Subcutaneous abdominal adipose tissue (tissue), 5 donors: ENCODE measurements at regions not wholly inside any gene's neighbourhood (a gene's known extent, or its start where the extent isn't known, plus 50 kb on each side); places are given as distances from the start of the nearest gene placed in this dataset.

ENCODE experiments used
- H3K27ac ChIP-seq: one replicate; pipeline ENCODE4 v1.7.0; 2013; ENCODE audit warnings: low read depth, mild to moderate bottlenecking, inconsistent platforms, low read length, moderate library complexity
- H3K27me3 ChIP-seq, 5 donors: one replicate each; pipeline ENCODE4 v1.7.0; 2013; ENCODE audit warnings: low read length in 5 of 5, inconsistent platforms in 1 of 5; ENCODE audit not compliant: control insufficient read depth in 5 of 5, insufficient read depth in 4 of 5
- H3K36me3 ChIP-seq, 5 donors: one replicate each; pipeline ENCODE4 v1.7.0; 2013; ENCODE audit warnings: low read length in 5 of 5; ENCODE audit not compliant: control insufficient read depth in 5 of 5, insufficient read depth in 5 of 5
- H3K4me1 ChIP-seq, 5 donors: one replicate each; pipeline ENCODE4 v1.7.0; 2013; ENCODE audit warnings: low read length in 5 of 5, mild to moderate bottlenecking in 3 of 5, moderate library complexity in 1 of 5; ENCODE audit not compliant: control insufficient read depth in 5 of 5, insufficient read depth in 5 of 5
- H3K4me3 ChIP-seq, 5 donors: one replicate each; pipeline ENCODE4 v1.7.0; 2013; ENCODE audit warnings: low read length in 5 of 5, low read depth in 1 of 5
- H3K9ac ChIP-seq, 5 donors: one replicate each; pipeline ENCODE4 v1.7.0; 2013; ENCODE audit warnings: low read length in 5 of 5, mild to moderate bottlenecking in 4 of 5, moderate library complexity in 3 of 5
- H3K9me3 ChIP-seq, 5 donors: one replicate each; pipeline ENCODE4 v1.7.0; 2013; ENCODE audit warnings: low read length in 5 of 5; ENCODE audit not compliant: control insufficient read depth in 5 of 5
- donor health status: healthy.
- donor health status: healthy.
- donor health status: healthy.
- donor health status: healthy.
- donor health status: healthy.

- Histone ChIP-seq H3K9me3 (no peaks in the 10 kb centered on the region), H3K36me3 (no peaks in the 10 kb centered on the region), H3K4me1 (no peaks in the 10 kb centered on the region), H3K27me3 (no peaks in the 10 kb centered on the region), H3K9ac (no peak overlapping the region), H3K27ac (no peak overlapping the region), H3K4me3 (no peak overlapping the region)
Observed at GRCh38 chr1:106753066-106753465, 303.4 kb upstream of the PRMT6 start.

GRCh38 chr1:106754957-106755356 lies 301.5 kb upstream of the PRMT6 start:
- Histone ChIP-seq H3K9me3 (no peaks in the 10 kb centered on the region), H3K27me3 (no peaks in the 10 kb centered on the region), H3K9ac (no peak overlapping the region), H3K4me3 (no peak overlapping the region), H3K27ac (no peak overlapping the region), H3K4me1 (no peaks in the 10 kb centered on the region), H3K36me3 (no peaks in the 10 kb centered on the region)

- H3K36me3 ChIP-seq: no peaks in the 10 kb centered on the region
- no peaks in the 10 kb centered on the region for H3K4me1 ChIP-seq
- no peak overlapping the region for H3K9ac ChIP-seq
- H3K9me3 ChIP-seq: no peaks in the 10 kb centered on the region
- no peaks in the 10 kb centered on the region for H3K27me3 ChIP-seq
- no peak overlapping the region for H3K27ac ChIP-seq
- no peak overlapping the region for H3K4me3 ChIP-seq
Observed at GRCh38 chr1:106755682-106756406, 300.6 kb upstream of the PRMT6 start.

- H3K9me3 ChIP-seq: no peaks in the 10 kb centered on the region
- H3K9ac ChIP-seq: no peak overlapping the region
- H3K27me3 ChIP-seq: no peaks in the 10 kb centered on the region
- H3K27ac ChIP-seq: no peak overlapping the region
- H3K4me3 ChIP-seq: no peak overlapping the region
- no peaks in the 10 kb centered on the region for H3K36me3 ChIP-seq
- H3K4me1 ChIP-seq: no peaks in the 10 kb centered on the region
Observed at GRCh38 chr1:106756752-106757151, 299.7 kb upstream of the PRMT6 start.

- Histone ChIP-seq H3K27me3 (no peaks in the 10 kb centered on the region), H3K9ac (no peak overlapping the region), H3K4me1 (no peaks in the 10 kb centered on the region), H3K36me3 (no peaks in the 10 kb centered on the region), H3K27ac (no peak overlapping the region), H3K9me3 (peaks cover 0 to 4% (median under 1%) of the 10 kb centered on the region in 5 donors), H3K4me3 (no peak overlapping the region)
Observed at GRCh38 chr1:106768077-106768476, 288.4 kb upstream of the PRMT6 start.

- H3K27ac ChIP-seq: no peak overlapping the region
- H3K4me1 ChIP-seq: no peaks in the 10 kb centered on the region
- no peaks in the 10 kb centered on the region for H3K27me3 ChIP-seq
- no peak overlapping the region for H3K4me3 ChIP-seq
- H3K9ac ChIP-seq: no peak overlapping the region
- H3K9me3 ChIP-seq: peaks cover 0 to 8% (median 4%) of the 10 kb centered on the region in 5 donors
- no peaks in the 10 kb centered on the region for H3K36me3 ChIP-seq
Observed at GRCh38 chr1:106768501-106768900, 288.0 kb upstream of the PRMT6 start.

DNA sequence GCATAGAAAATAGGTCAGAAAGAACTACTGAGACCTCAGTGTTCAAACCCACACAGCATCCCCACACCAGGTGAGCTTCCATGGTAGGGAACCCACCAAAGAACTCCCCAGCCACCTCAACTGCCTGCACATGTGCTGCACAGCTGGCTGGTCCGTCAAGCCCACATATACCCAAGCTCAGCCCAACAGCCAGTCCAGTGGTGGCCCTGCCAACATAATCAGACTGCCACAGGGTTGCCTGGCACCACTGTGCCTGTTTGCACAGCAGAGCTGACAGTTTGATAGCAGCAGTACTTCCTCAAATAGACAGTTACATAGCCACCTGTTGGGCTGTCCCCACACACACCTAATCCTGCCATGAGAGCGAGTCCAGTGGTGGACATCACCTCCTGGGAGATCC lies 283.3 kb upstream of the PRMT6 start:
- H3K27me3 ChIP-seq: no peaks in the 10 kb centered on the region
- no peaks in the 10 kb centered on the region for H3K36me3 ChIP-seq
- H3K27ac ChIP-seq: no peak overlapping the region
- no peaks in the 10 kb centered on the region for H3K4me1 ChIP-seq
- no peak overlapping the region for H3K4me3 ChIP-seq
- no peak overlapping the region for H3K9ac ChIP-seq
- peaks cover 3 to 15% (median 12%) of the 10 kb centered on the region in 5 donors for H3K9me3 ChIP-seq

GRCh38 chr1:106780066-106780465 lies 276.4 kb upstream of the PRMT6 start:
- no peak overlapping the region for H3K4me3 ChIP-seq
- no peak overlapping the region for H3K9ac ChIP-seq
- peaks cover 0 to 7% (median 6%) of the 10 kb centered on the region in 5 donors for H3K9me3 ChIP-seq
- no peak overlapping the region for H3K27ac ChIP-seq
- H3K4me1 ChIP-seq: no peaks in the 10 kb centered on the region
- no peaks in the 10 kb centered on the region for H3K36me3 ChIP-seq
- H3K27me3 ChIP-seq: no peaks in the 10 kb centered on the region

DNA sequence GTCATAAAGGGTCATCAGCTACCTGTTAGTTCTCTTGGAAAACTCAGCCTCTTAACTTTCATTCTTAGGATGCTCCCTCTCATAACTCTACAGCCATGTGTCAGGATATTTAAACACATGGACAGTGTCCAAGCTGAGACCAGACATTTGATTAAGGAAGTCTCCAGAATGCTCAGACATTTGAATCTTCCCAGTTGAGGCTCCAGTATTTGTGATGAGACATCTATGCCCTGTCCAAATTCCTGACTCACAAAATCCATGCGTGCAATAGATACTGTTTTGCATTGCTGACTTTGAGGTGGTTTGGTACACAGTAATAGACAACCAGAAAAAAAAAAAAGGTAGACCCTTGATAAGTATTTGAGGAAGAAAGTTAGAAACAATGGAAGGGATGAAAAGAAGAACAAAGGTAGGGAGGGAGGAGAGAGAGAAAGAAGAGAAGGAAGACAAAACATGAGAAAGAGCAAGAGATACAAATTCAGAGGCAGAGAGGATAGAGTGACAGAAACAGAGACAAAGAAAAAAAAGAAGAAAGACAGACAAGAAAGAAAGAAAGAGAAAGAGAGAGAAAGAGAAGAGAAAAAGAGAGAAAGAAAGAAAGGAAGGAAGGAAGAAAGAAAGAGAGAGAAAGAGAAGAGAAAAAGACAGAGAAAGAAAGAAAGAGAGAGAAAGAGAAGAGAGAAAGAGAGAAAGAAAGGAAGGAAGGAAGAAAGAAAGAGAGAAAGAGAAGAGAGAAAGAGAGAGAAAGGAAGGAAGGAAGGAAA lies 275.5 kb upstream of the PRMT6 start:
- no peak overlapping the region for H3K27ac ChIP-seq
- H3K4me3 ChIP-seq: no peak overlapping the region
- H3K27me3 ChIP-seq: no peaks in the 10 kb centered on the region
- H3K36me3 ChIP-seq: no peaks in the 10 kb centered on the region
- H3K9me3 ChIP-seq: peaks cover 0 to 6% (median 5%) of the 10 kb centered on the region in 5 donors
- H3K9ac ChIP-seq: no peak overlapping the region
- H3K4me1 ChIP-seq: no peaks in the 10 kb centered on the region

GRCh38 chr1:106785176-106785575 lies 271.3 kb upstream of the PRMT6 start:
- Histone ChIP-seq H3K4me3 (no peak overlapping the region), H3K9ac (no peak overlapping the region), H3K36me3 (no peaks in the 10 kb centered on the region), H3K4me1 (no peaks in the 10 kb centered on the region), H3K27ac (no peak overlapping the region), H3K9me3 (no peaks in the 10 kb centered on the region), H3K27me3 (no peaks in the 10 kb centered on the region)
